ENCODE measurements at regions not wholly inside any gene's neighbourhood (a gene's known extent, or its start where the extent isn't known, plus 50 kb on each side); places are given as distances from the start of the nearest gene placed in this dataset.

DNA sequence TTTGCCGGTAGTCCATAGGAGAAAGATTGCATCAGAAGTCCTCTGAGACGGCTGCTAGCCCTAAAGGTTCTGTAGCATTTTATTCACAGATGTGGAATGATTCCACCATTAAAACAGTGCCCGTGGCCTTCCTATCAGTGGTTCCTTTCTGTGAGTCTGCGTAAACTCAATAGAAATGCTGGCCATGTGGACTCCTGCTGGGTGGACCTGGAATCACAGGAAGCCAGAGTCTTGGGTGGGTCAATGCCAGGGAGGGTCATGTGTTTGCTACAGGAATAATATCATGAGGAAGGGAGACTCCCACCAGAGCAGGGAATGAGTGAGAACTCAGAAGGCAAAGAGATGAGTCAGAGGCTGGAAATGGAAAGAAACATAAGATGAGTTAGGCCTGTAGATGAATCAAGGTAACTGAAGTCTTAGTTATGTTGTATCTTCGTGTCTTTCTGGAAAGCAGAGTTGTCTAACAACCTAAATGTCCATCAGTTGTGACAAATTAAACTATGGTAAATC lies 410.4 kb upstream of the AUTS2 start:
- no peak overlapping the region for H3K4me3 ChIP-seq
- 88% methylated on average over 5 of the region's 5 CpGs for WGBS
- H3K27me3 ChIP-seq = no peaks in the 10 kb centered on the region
- TF ChIP-seq, protein P1, sequence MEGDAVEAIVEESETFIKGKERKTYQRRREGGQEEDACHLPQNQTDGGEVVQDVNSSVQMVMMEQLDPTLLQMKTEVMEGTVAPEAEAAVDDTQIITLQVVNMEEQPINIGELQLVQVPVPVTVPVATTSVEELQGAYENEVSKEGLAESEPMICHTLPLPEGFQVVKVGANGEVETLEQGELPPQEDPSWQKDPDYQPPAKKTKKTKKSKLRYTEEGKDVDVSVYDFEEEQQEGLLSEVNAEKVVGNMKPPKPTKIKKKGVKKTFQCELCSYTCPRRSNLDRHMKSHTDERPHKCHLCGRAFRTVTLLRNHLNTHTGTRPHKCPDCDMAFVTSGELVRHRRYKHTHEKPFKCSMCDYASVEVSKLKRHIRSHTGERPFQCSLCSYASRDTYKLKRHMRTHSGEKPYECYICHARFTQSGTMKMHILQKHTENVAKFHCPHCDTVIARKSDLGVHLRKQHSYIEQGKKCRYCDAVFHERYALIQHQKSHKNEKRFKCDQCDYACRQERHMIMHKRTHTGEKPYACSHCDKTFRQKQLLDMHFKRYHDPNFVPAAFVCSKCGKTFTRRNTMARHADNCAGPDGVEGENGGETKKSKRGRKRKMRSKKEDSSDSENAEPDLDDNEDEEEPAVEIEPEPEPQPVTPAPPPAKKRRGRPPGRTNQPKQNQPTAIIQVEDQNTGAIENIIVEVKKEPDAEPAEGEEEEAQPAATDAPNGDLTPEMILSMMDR (IDR thresholded peaks at IDR 0.05) = no peak
- TF ChIP-seq POLR2AphosphoS5 (IDR thresholded peaks at IDR 0.05) (no peak), POLR2A (IDR thresholded peaks at IDR 0.05; ENCODE audit: low read depth) (no peak), EP300 (IDR thresholded peaks at IDR 0.05) (no peak)
- peaks cover 0 to 11% (median 9%) of the 10 kb centered on the region in 4 donors for H3K4me1 ChIP-seq
- intact Hi-C loops (cut with DNase I) = no loop called here
- no peak for DNase-seq (ENCODE audit: extremely low spot score)
- no peaks in the 10 kb centered on the region for H3K36me3 ChIP-seq
- H3K9me3 ChIP-seq = no peaks in the 10 kb centered on the region
- no peak overlapping the region for H3K27ac ChIP-seq (replicated peaks in 1 of 4)

DNA sequence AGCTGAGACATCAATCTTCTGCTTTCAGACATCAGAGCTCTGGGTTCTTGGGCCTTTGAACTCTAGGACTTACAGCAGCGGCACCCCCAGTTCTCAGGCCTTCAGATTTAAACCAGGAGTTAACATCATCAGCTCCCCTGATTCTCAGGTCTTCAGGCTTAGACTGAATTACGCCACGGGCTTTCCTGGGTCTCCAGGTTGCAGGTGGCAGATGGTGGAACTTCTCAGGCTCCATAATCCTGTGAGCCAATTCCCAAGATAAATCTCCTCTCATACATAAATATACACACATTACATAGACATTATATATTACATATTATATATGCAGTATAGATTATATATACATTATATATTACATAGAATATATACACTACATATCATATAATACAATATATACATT lies 408.9 kb upstream of the AUTS2 start:
- Histone ChIP-seq H3K4me1 (peaks cover 0 to 9% (median 5%) of the 10 kb centered on the region in 4 donors), H3K9me3 (no peaks in the 10 kb centered on the region), H3K27ac (replicated peaks in 1 of 4) (no peak overlapping the region), H3K36me3 (no peaks in the 10 kb centered on the region), H3K27me3 (no peaks in the 10 kb centered on the region), H3K4me3 (no peak overlapping the region)
- intact Hi-C loops (cut with DNase I) = no loop called here
- DNase-seq (ENCODE audit: extremely low spot score) = no peak
- WGBS = 89% methylated on average over 3 of the region's 3 CpGs
- no peak for TF ChIP-seq EP300 (IDR thresholded peaks at IDR 0.05)
- no peak for TF ChIP-seq POLR2A (IDR thresholded peaks at IDR 0.05; ENCODE audit: low read depth)
- TF ChIP-seq, protein P1 (IDR thresholded peaks at IDR 0.05) = no peak
- TF ChIP-seq POLR2AphosphoS5 (IDR thresholded peaks at IDR 0.05) = no peak

DNA sequence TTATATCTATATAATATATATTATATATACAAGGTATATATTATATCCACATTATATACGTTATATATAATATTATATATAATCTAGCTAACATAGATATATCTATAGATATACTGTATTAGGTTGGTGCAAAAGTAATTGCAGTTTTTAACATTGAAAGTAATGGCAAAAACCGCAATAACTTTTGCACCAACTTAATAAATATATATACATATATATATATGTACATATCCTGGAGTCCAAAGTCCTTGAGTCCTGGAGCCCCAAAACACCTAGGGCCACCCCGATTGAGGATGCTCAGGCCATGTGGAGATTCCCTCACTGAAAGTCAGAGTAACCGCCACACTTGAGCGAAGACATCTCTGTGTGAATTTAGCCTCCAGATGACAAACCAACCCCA lies 408.2 kb upstream of the AUTS2 start:
- 91% methylated on average over 5 of the region's 5 CpGs for WGBS
- Histone ChIP-seq H3K36me3 (no peaks in the 10 kb centered on the region), H3K4me3 (no peak overlapping the region), H3K27ac (replicated peaks in 1 of 4) (no peak overlapping the region), H3K4me1 (peaks cover 0 to 2% (median 0%) of the 10 kb centered on the region in 4 donors), H3K9me3 (no peaks in the 10 kb centered on the region), H3K27me3 (no peaks in the 10 kb centered on the region)
- TF ChIP-seq POLR2AphosphoS5 (IDR thresholded peaks at IDR 0.05) (no peak), POLR2A (IDR thresholded peaks at IDR 0.05; ENCODE audit: low read depth) (no peak), EP300 (IDR thresholded peaks at IDR 0.05) (no peak)
- TF ChIP-seq, protein P1 (IDR thresholded peaks at IDR 0.05) = no peak
- no peak for DNase-seq (ENCODE audit: extremely low spot score)
- intact Hi-C loops (cut with DNase I) = no loop called here

DNA sequence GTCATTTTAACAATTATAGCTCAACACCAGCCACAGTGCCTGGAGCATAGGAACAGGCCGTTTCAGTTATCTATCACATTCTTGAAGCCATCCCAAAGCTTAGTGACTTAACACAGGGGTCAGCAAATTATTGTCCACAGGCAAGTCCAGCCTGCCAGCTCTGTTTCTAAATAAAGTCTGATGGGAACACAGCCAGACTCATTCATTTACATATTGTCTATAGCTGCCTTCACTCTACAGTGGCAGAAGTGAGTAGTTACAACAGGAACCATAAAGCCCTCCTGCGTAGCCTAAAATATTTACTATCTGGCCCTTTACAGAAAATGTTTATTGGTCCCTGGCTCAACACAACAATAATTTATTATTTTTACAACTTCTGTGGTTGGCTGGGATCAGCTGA lies 407.5 kb upstream of the AUTS2 start:
- H3K9me3 ChIP-seq = no peaks in the 10 kb centered on the region
- no peak for DNase-seq (ENCODE audit: extremely low spot score)
- no peaks in the 10 kb centered on the region for H3K27me3 ChIP-seq
- intact Hi-C loops (cut with DNase I) = no loop called here
- no peak overlapping the region for H3K4me3 ChIP-seq
- no peaks in the 10 kb centered on the region for H3K36me3 ChIP-seq
- WGBS = 33% methylated on average over 2 of the region's 2 CpGs
- no peaks in the 10 kb centered on the region for H3K4me1 ChIP-seq
- TF ChIP-seq, protein P1 (IDR thresholded peaks at IDR 0.05) = no peak
- TF ChIP-seq POLR2AphosphoS5 (IDR thresholded peaks at IDR 0.05) = no peak
- H3K27ac ChIP-seq (replicated peaks in 1 of 4) = no peak overlapping the region

DNA sequence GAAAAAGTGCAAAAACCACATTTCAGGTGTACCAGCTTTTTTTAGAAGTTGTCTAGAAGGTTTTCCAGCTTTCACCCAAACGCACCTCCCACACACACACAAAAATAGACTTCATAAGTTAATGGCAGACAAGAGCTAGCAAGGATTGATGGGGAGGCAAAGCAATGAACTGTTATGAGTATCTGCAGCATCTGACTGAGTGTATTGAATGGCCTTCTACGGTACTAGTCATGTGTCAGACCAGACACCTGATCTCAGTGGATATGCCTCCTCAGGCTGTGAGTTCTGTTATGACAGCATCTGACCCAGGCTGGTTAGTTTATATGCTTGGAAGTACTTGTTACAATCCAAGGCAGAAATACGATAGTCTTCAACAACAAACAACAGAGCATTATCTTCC lies 406.1 kb upstream of the AUTS2 start:
- TF ChIP-seq POLR2A (IDR thresholded peaks at IDR 0.05; ENCODE audit: low read depth) = no peak
- no peak for TF ChIP-seq POLR2AphosphoS5 (IDR thresholded peaks at IDR 0.05)
- TF ChIP-seq EP300 (IDR thresholded peaks at IDR 0.05) = no peak
- TF ChIP-seq, protein P1 (IDR thresholded peaks at IDR 0.05) = no peak
- H3K27me3 ChIP-seq = no peaks in the 10 kb centered on the region
- H3K4me3 ChIP-seq = no peak overlapping the region
- no peaks in the 10 kb centered on the region for H3K4me1 ChIP-seq
- no peaks in the 10 kb centered on the region for H3K9me3 ChIP-seq
- 51% methylated on average over 3 of the region's 3 CpGs for WGBS
- intact Hi-C loops (cut with DNase I) = no loop called here
- no peak overlapping the region for H3K27ac ChIP-seq (replicated peaks in 1 of 4)
- no peaks in the 10 kb centered on the region for H3K36me3 ChIP-seq
- DNase-seq (ENCODE audit: extremely low spot score) = no peak

Measured in esophagus muscularis mucosa (tissue), 4 donors.